ENCODE measurements at regions not wholly inside any gene's neighbourhood (a gene's known extent, or its start where the extent isn't known, plus 50 kb on each side); places are given as distances from the start of the nearest gene placed in this dataset.

- TF ChIP-seq CTCF (IDR thresholded peaks at IDR 0.05) (no peak), POLR2A (IDR thresholded peaks at IDR 0.05) (no peak)
These were observed 503.4 kb upstream of the VRK2 start for GRCh38 chr2:57543211-57543610.
